ENCODE measurements at regions not wholly inside any gene's neighbourhood (a gene's known extent, or its start where the extent isn't known, plus 50 kb on each side); places are given as distances from the start of the nearest gene placed in this dataset.

GRCh38 chr7:69020536-69020935, 577.7 kb upstream of the AUTS2 start:
- no peak for TF ChIP-seq CTCF (IDR thresholded peaks at IDR 0.05; ENCODE audit: insufficient read depth, low read length, severe bottlenecking)
- Histone ChIP-seq H3K36me3 (ENCODE audit: control insufficient read depth, insufficient read depth, low read length) (no peaks in the 10 kb centered on the region), H3K4me3 (ENCODE audit: low read depth, low read length) (no peak overlapping the region), H3K27me3 (ENCODE audit: control insufficient read depth, insufficient read depth, low read length) (no peaks in the 10 kb centered on the region)
- FAIRE-seq (no peak), DNase-seq (ENCODE audit: low read depth) (no peak)

GRCh38 chr7:69025249-69025648, 573.0 kb upstream of the AUTS2 start:
- no peak for TF ChIP-seq CTCF (IDR thresholded peaks at IDR 0.05; ENCODE audit: insufficient read depth, low read length, severe bottlenecking)

GRCh38 chr7:69032848-69033247, 565.4 kb upstream of the AUTS2 start:
- FAIRE-seq, result no peak
- no peak for TF ChIP-seq CTCF (IDR thresholded peaks at IDR 0.05; ENCODE audit: insufficient read depth, low read length, severe bottlenecking)
- no peak for DNase-seq (ENCODE audit: low read depth)

More at GRCh38 chr7:69025249-69025648, 573.0 kb upstream of the AUTS2 start:
- FAIRE-seq (no peak), DNase-seq (ENCODE audit: low read depth) (no peak)
- Histone ChIP-seq H3K4me3 (ENCODE audit: low read depth, low read length) (no peak overlapping the region), H3K36me3 (ENCODE audit: control insufficient read depth, insufficient read depth, low read length) (no peaks in the 10 kb centered on the region), H3K27me3 (ENCODE audit: control insufficient read depth, insufficient read depth, low read length) (no peaks in the 10 kb centered on the region)

GRCh38 chr7:69035826-69036225, 562.4 kb upstream of the AUTS2 start:
- no peak for DNase-seq (ENCODE audit: low read depth)
- H3K36me3 ChIP-seq (ENCODE audit: control insufficient read depth, insufficient read depth, low read length), result no peaks in the 10 kb centered on the region
- no peak overlapping the region for H3K4me3 ChIP-seq (ENCODE audit: low read depth, low read length)
- no peak for TF ChIP-seq CTCF (IDR thresholded peaks at IDR 0.05; ENCODE audit: insufficient read depth, low read length, severe bottlenecking)
- no peaks in the 10 kb centered on the region for H3K27me3 ChIP-seq (ENCODE audit: control insufficient read depth, insufficient read depth, low read length)
- no peak for FAIRE-seq

More at GRCh38 chr7:69032848-69033247, 565.4 kb upstream of the AUTS2 start:
- H3K36me3 ChIP-seq (ENCODE audit: control insufficient read depth, insufficient read depth, low read length), result no peaks in the 10 kb centered on the region
- no peak overlapping the region for H3K4me3 ChIP-seq (ENCODE audit: low read depth, low read length)
- H3K27me3 ChIP-seq (ENCODE audit: control insufficient read depth, insufficient read depth, low read length), result no peaks in the 10 kb centered on the region

- FAIRE-seq, result no peak
- DNase-seq (ENCODE audit: low read depth), result no peak
- Histone ChIP-seq H3K4me3 (ENCODE audit: low read depth, low read length) (no peak overlapping the region), H3K27me3 (ENCODE audit: control insufficient read depth, insufficient read depth, low read length) (no peaks in the 10 kb centered on the region), H3K36me3 (ENCODE audit: control insufficient read depth, insufficient read depth, low read length) (no peaks in the 10 kb centered on the region)
- no peak for TF ChIP-seq CTCF (IDR thresholded peaks at IDR 0.05; ENCODE audit: insufficient read depth, low read length, severe bottlenecking)
These were observed 562.0 kb upstream of the AUTS2 start for GRCh38 chr7:69036301-69036700.

GRCh38 chr7:69038915-69039314, 559.4 kb upstream of the AUTS2 start:
- TF ChIP-seq CTCF (IDR thresholded peaks at IDR 0.05; ENCODE audit: insufficient read depth, low read length, severe bottlenecking), result no peak
- FAIRE-seq (no peak), DNase-seq (ENCODE audit: low read depth) (no peak)
- H3K27me3 ChIP-seq (ENCODE audit: control insufficient read depth, insufficient read depth, low read length), result no peaks in the 10 kb centered on the region
- H3K36me3 ChIP-seq (ENCODE audit: control insufficient read depth, insufficient read depth, low read length), result no peaks in the 10 kb centered on the region
- no peak overlapping the region for H3K4me3 ChIP-seq (ENCODE audit: low read depth, low read length)
